ENCODE measurements at regions not wholly inside any gene's neighbourhood (a gene's known extent, or its start where the extent isn't known, plus 50 kb on each side); places are given as distances from the start of the nearest gene placed in this dataset.

- TF ChIP-seq CHD7 (IDR thresholded peaks at IDR 0.05; ENCODE audit: insufficient replicate concordance, low read length) (no peak), EGR1 (IDR thresholded peaks at IDR 0.05; ENCODE audit: borderline replicate concordance, low read depth, low read length) (no peak), PHF8 (conservative IDR thresholded peaks at IDR 0.05; ENCODE audit: low read depth, low read length) (no peak), ATF2 (IDR thresholded peaks at IDR 0.05; ENCODE audit: low read length) (no peak), SIRT6 (IDR thresholded peaks at IDR 0.05; ENCODE audit: low read length) (no peak), ATF3 (IDR thresholded peaks at IDR 0.05; ENCODE audit: insufficient read depth, low read depth, low read length) (no peak), SP4 (IDR thresholded peaks at IDR 0.05; ENCODE audit: low read length) (no peak), EZH2 (IDR thresholded peaks at IDR 0.05; ENCODE audit: low read depth, low read length, severe bottlenecking) (no peak), GABPA (IDR thresholded peaks at IDR 0.05; ENCODE audit: borderline replicate concordance, insufficient read depth, low read length) (no peak), SIX5 (IDR thresholded peaks at IDR 0.05; ENCODE audit: low read depth, low read length) (no peak)
These were observed 93.6 kb downstream of the TNFAIP2 start (continued) for GRCh38 chr14:103216857-103217256.
